Neural progenitor cell (in vitro differentiated cells): ENCODE measurements at regions not wholly inside any gene's neighbourhood (a gene's known extent, or its start where the extent isn't known, plus 50 kb on each side); places are given as distances from the start of the nearest gene placed in this dataset.

Experiments used
- EZH2 ChIP-seq: fragments of 200-600 bp; sonication (generic); IDR thresholded peaks from 2 replicates; pipeline ENCODE4 v1.6.1; 2017; ENCODE audit warnings: antibody characterized with exemption, mild to moderate bottlenecking, moderate library complexity
- EZH2phosphoT487 ChIP-seq: fragments of 200-600 bp; sonication (generic); IDR thresholded peaks from 2 replicates; pipeline ENCODE4 v1.6.1; 2017; ENCODE audit warnings: antibody characterized with exemption

DNA sequence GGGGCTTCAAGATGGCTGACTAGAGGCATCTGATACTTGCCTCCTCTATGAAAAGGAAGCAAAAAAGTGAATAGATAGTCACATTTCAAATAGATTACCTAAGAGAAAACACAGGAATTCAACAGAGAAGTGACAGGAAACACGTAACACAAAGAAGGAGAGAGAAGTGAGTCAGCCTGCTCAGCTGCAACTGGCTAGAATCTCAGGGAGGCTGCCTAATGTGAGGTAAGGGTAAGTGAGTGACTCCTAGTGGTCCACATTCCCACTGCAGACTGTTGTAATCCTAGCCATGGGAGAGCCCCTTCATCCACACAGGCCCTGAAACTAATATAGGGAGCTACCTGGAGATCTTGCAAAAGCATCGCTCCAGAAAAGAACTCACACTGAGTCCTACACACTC lies 179.2 kb downstream of the SLC7A11 start:
- TF ChIP-seq EZH2 (no peak), EZH2phosphoT487 (no peak)
